ENCODE measurements at regions not wholly inside any gene's neighbourhood (a gene's known extent, or its start where the extent isn't known, plus 50 kb on each side); places are given as distances from the start of the nearest gene placed in this dataset.
"Not testable (repeated sequence)": the region's sequence is repeated elsewhere in the genome, so short reads cannot be mapped to it uniquely, and the experiment has no call there.

GRCh38 chrX:97909245-97909644, 1025.5 kb downstream of the RPA4 start:
- Histone ChIP-seq H3K36me3 (no peaks in the 10 kb centered on the region), H3K4me1 (no peaks in the 10 kb centered on the region), H3K27me3 (no peaks in the 10 kb centered on the region), H3K9me3 (no peaks in the 10 kb centered on the region), H3K27ac (no peak overlapping the region), H3K4me3 (no peak overlapping the region)
- DNase-seq, result no peak
- TF ChIP-seq CTCF (IDR thresholded peaks at IDR 0.05) (no peak), POLR2A (IDR thresholded peaks at IDR 0.05) (no peak)

- not testable (repeated sequence) for H3K4me3 ChIP-seq, H3K27ac ChIP-seq, H3K4me1 ChIP-seq, H3K27me3 ChIP-seq, H3K9me3 ChIP-seq, DNase-seq, H3K36me3 ChIP-seq
Observed at GRCh38 chrX:97915390-97915789, 1031.7 kb downstream of the RPA4 start.

GRCh38 chrX:97921223-97921622, 1037.5 kb downstream of the RPA4 start:
- H3K27me3 ChIP-seq, H3K27ac ChIP-seq, H3K4me1 ChIP-seq, H3K36me3 ChIP-seq, DNase-seq, H3K4me3 ChIP-seq, H3K9me3 ChIP-seq: not testable (repeated sequence)

GRCh38 chrX:97931586-97931985, 1047.9 kb downstream of the RPA4 start:
- H3K4me3 ChIP-seq, result no peak overlapping the region
- no peaks in the 10 kb centered on the region for H3K36me3 ChIP-seq
- no peaks in the 10 kb centered on the region for H3K27me3 ChIP-seq
- no peak for DNase-seq
- H3K4me1 ChIP-seq, result no peaks in the 10 kb centered on the region
- H3K9me3 ChIP-seq, result no peaks in the 10 kb centered on the region
- no peak overlapping the region for H3K27ac ChIP-seq
- TF ChIP-seq POLR2A (IDR thresholded peaks at IDR 0.05) (no peak), CTCF (IDR thresholded peaks at IDR 0.05) (no peak)

- no peak overlapping the region for H3K27ac ChIP-seq
- no peak for DNase-seq
- TF ChIP-seq POLR2A (IDR thresholded peaks at IDR 0.05) (no peak), CTCF (IDR thresholded peaks at IDR 0.05) (no peak)
- H3K4me3 ChIP-seq, result no peak overlapping the region
- no peaks in the 10 kb centered on the region for H3K36me3 ChIP-seq
- H3K9me3 ChIP-seq, result no peaks in the 10 kb centered on the region
- H3K4me1 ChIP-seq, result no peaks in the 10 kb centered on the region
- no peaks in the 10 kb centered on the region for H3K27me3 ChIP-seq
Observed at GRCh38 chrX:97936296-97936695, 1052.6 kb downstream of the RPA4 start.

GRCh38 chrX:97938706-97939105, 1055.0 kb downstream of the RPA4 start:
- no peaks in the 10 kb centered on the region for H3K27me3 ChIP-seq
- no peaks in the 10 kb centered on the region for H3K4me1 ChIP-seq
- no peaks in the 10 kb centered on the region for H3K36me3 ChIP-seq
- H3K4me3 ChIP-seq, result no peak overlapping the region
- no peak for TF ChIP-seq CTCF (IDR thresholded peaks at IDR 0.05)
- TF ChIP-seq POLR2A (IDR thresholded peaks at IDR 0.05), result no peak
- H3K9me3 ChIP-seq, result no peaks in the 10 kb centered on the region
- no peak overlapping the region for H3K27ac ChIP-seq
- DNase-seq, result no peak

- no peak overlapping the region for H3K27ac ChIP-seq
- DNase-seq, result no peak
- no peaks in the 10 kb centered on the region for H3K36me3 ChIP-seq
- H3K4me3 ChIP-seq, result no peak overlapping the region
- no peaks in the 10 kb centered on the region for H3K9me3 ChIP-seq
- no peaks in the 10 kb centered on the region for H3K4me1 ChIP-seq
- no peak for TF ChIP-seq CTCF (IDR thresholded peaks at IDR 0.05)
- H3K27me3 ChIP-seq, result no peaks in the 10 kb centered on the region
Observed at GRCh38 chrX:97968376-97969163, 1084.9 kb downstream of the RPA4 start.
